ENCODE measurements at regions not wholly inside any gene's neighbourhood (a gene's known extent, or its start where the extent isn't known, plus 50 kb on each side); places are given as distances from the start of the nearest gene placed in this dataset.
A peak's percentile ranks its signal among the peaks of the same experiment; 100 is the strongest.
"Not testable (repeated sequence)": the region's sequence is repeated elsewhere in the genome, so short reads cannot be mapped to it uniquely, and the experiment has no call there.

GRCh38 chr14:87052646-87053225 lies 940.2 kb downstream of the GALC start:
- no peak for DNase-seq (ENCODE audit: low read depth in 1 of 2, low spot score in 2 of 2)
- Histone ChIP-seq H3K4me1 (replicated peaks) (no peaks in the 10 kb centered on the region), H3K4me3 (no peak overlapping the region), H3K27ac (no peak overlapping the region), H3K36me3 (no peaks in the 10 kb centered on the region), H3K9me3 (replicated peaks) (no peaks in the 10 kb centered on the region), H3K27me3 (replicated peaks) (no peaks in the 10 kb centered on the region)

DNA sequence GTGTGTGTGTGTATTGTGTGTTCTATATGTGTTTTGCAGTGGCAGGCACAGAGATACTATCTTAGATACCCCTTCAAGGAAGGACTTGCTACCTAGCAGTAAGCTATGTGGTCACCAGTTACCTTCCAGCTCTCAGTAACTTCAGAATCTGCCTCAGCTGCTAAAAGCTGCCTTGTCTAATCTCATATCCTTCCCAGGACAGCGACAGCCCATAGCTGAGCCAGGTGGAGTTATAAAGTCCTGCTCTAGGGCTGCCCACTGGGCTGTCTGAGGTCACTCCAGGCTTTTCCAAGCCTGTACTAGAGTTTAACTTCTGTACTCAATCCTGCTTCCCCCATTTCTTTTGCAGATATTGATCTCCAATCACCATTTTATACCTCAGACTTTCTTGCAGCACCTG lies 942.6 kb downstream of the GALC start:
- no peaks in the 10 kb centered on the region for H3K9me3 ChIP-seq (replicated peaks)
- no peaks in the 10 kb centered on the region for H3K27me3 ChIP-seq (replicated peaks)
- no peak overlapping the region for H3K27ac ChIP-seq
- no peaks in the 10 kb centered on the region for H3K36me3 ChIP-seq
- DNase-seq (ENCODE audit: low read depth in 1 of 2, low spot score in 2 of 2) = no peak
- H3K4me3 ChIP-seq = no peak overlapping the region
- no peaks in the 10 kb centered on the region for H3K4me1 ChIP-seq (replicated peaks)

DNA sequence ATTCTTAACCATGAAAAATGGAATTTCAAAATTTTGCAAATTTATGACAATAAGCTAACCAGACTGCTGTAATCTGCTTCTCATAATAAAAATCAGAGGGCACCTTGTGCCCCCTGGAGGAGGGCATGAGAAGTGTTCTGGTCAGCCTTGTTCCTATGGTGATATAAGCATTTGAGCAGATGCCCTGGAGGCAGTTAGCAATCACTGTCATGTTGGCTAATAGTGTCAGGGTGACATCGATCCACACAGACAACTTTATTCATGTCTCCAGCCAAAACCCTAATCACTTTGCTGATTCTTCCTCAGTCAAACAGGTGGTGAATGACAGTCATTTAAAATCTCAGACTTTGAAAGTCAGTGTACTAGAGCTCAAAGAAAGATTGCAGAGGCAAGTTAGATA lies 943.0 kb downstream of the GALC start:
- Histone ChIP-seq H3K4me1 (replicated peaks) (no peaks in the 10 kb centered on the region), H3K36me3 (no peaks in the 10 kb centered on the region), H3K27ac (no peak overlapping the region), H3K4me3 (no peak overlapping the region), H3K27me3 (replicated peaks) (no peaks in the 10 kb centered on the region), H3K9me3 (replicated peaks) (no peaks in the 10 kb centered on the region)
- DNase-seq (ENCODE audit: low read depth in 1 of 2, low spot score in 2 of 2) = peak in 1 of 2 experiments; percentile 7

GRCh38 chr14:87046960-87047359 lies 946.0 kb downstream of the GALC start:
- H3K9me3 ChIP-seq (replicated peaks) = no peaks in the 10 kb centered on the region
- no peaks in the 10 kb centered on the region for H3K4me1 ChIP-seq (replicated peaks)
- H3K27me3 ChIP-seq (replicated peaks) = no peaks in the 10 kb centered on the region
- no peak for DNase-seq (ENCODE audit: low read depth in 1 of 2, low spot score in 2 of 2)
- H3K36me3 ChIP-seq = no peaks in the 10 kb centered on the region
- no peak overlapping the region for H3K27ac ChIP-seq
- no peak overlapping the region for H3K4me3 ChIP-seq

- H3K4me3 ChIP-seq = no peak overlapping the region
Observed at GRCh38 chr14:87045956-87046355, 947.0 kb downstream of the GALC start.

GRCh38 chr14:87045246-87045645 lies 947.7 kb downstream of the GALC start:
- no peaks in the 10 kb centered on the region for H3K36me3 ChIP-seq
- no peaks in the 10 kb centered on the region for H3K4me1 ChIP-seq (replicated peaks)
- no peak for DNase-seq (ENCODE audit: low read depth in 1 of 2, low spot score in 2 of 2)
- no peaks in the 10 kb centered on the region for H3K27me3 ChIP-seq (replicated peaks)
- H3K27ac ChIP-seq = no peak overlapping the region
- H3K4me3 ChIP-seq = no peak overlapping the region
- no peaks in the 10 kb centered on the region for H3K9me3 ChIP-seq (replicated peaks)

More at GRCh38 chr14:87045956-87046355, 947.0 kb downstream of the GALC start:
- Histone ChIP-seq H3K36me3 (no peaks in the 10 kb centered on the region), H3K27me3 (replicated peaks) (no peaks in the 10 kb centered on the region), H3K9me3 (replicated peaks) (no peaks in the 10 kb centered on the region), H3K4me1 (replicated peaks) (no peaks in the 10 kb centered on the region), H3K27ac (no peak overlapping the region)
- no peak for DNase-seq (ENCODE audit: low read depth in 1 of 2, low spot score in 2 of 2)

GRCh38 chr14:87044807-87045206 lies 948.2 kb downstream of the GALC start:
- Histone ChIP-seq H3K27me3 (replicated peaks) (no peaks in the 10 kb centered on the region), H3K4me3 (no peak overlapping the region), H3K9me3 (replicated peaks) (no peaks in the 10 kb centered on the region), H3K4me1 (replicated peaks) (no peaks in the 10 kb centered on the region), H3K36me3 (no peaks in the 10 kb centered on the region), H3K27ac (no peak overlapping the region)
- DNase-seq (ENCODE audit: low read depth in 1 of 2, low spot score in 2 of 2) = no peak

DNA sequence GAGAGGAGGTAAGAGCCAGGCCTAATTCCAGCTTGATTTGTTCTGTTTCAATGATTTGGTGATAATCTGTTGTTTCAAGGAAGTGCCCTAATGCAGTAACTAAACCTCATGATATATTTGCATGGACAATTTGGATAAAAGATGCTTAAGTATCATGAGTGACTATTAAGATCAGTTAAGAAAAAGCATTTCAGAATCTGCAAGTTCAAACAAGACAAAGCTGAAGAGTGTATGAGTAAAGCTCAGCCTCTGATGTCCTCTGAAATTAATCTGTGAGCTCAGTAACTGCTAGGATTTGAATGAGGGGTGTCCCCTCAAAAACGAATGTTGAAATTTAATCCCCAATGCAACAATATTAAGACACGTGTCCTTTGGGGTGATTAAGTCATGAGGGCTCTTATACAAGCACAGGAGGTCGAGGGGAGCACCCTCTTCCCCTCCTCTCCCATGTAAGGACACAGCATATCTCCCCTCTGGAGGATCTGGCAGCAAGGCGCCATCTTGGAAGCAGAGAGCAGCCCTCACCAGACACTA lies 949.2 kb downstream of the GALC start:
- H3K9me3 ChIP-seq (replicated peaks) = no peaks in the 10 kb centered on the region
- no peaks in the 10 kb centered on the region for H3K27me3 ChIP-seq (replicated peaks)
- no peaks in the 10 kb centered on the region for H3K36me3 ChIP-seq
- DNase-seq (ENCODE audit: low read depth in 1 of 2, low spot score in 2 of 2) = no peak
- H3K27ac ChIP-seq = no peak overlapping the region
- H3K4me3 ChIP-seq = no peak overlapping the region
- no peaks in the 10 kb centered on the region for H3K4me1 ChIP-seq (replicated peaks)

- Histone ChIP-seq H3K4me3 (no peak overlapping the region), H3K36me3 (no peaks in the 10 kb centered on the region), H3K4me1 (replicated peaks) (no peaks in the 10 kb centered on the region), H3K9me3 (replicated peaks) (no peaks in the 10 kb centered on the region), H3K27ac (no peak overlapping the region), H3K27me3 (replicated peaks) (no peaks in the 10 kb centered on the region)
- DNase-seq (ENCODE audit: low read depth in 1 of 2, low spot score in 2 of 2) = no peak
Observed at GRCh38 chr14:87042354-87042753, 950.6 kb downstream of the GALC start.

- no peaks in the 10 kb centered on the region for H3K9me3 ChIP-seq (replicated peaks)
- H3K4me3 ChIP-seq = no peak overlapping the region
- H3K27me3 ChIP-seq (replicated peaks) = no peaks in the 10 kb centered on the region
- H3K4me1 ChIP-seq (replicated peaks) = no peaks in the 10 kb centered on the region
- H3K36me3 ChIP-seq = no peaks in the 10 kb centered on the region
- no peak overlapping the region for H3K27ac ChIP-seq
- DNase-seq (ENCODE audit: low read depth in 1 of 2, low spot score in 2 of 2) = no peak
Observed at GRCh38 chr14:87041290-87042020, 951.5 kb downstream of the GALC start.

GRCh38 chr14:87034680-87035079 lies 958.3 kb downstream of the GALC start:
- no peaks in the 10 kb centered on the region; the same call in 1 of the 2 replicates for H3K9me3 ChIP-seq (replicated peaks)

DNA sequence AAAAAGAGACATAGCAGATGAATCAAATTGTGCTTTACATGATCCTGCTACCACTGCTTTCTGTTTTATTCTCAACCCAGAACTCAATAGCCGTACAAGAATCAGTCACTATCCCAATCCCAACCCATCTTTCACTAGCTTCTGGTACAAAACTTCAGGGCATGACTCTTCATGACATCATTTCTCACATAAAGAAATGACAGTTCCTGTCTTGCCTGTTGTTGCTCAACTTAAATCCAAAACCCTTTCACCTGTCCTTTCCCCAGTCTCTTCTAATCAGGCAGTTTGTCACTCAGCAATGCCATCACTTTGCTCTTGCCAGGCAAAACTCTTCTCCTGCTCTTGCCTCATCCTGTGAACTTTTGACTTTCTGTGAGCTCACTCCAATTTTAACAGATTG lies 962.8 kb downstream of the GALC start:
- Histone ChIP-seq H3K4me1 (replicated peaks) (no peaks in the 10 kb centered on the region), H3K9me3 (replicated peaks) (no peaks in the 10 kb centered on the region; the same call in 1 of the 2 replicates), H3K27me3 (replicated peaks) (no peaks in the 10 kb centered on the region), H3K27ac (no peak overlapping the region), H3K4me3 (no peak overlapping the region), H3K36me3 (no peaks in the 10 kb centered on the region)
- DNase-seq (ENCODE audit: low read depth in 1 of 2, low spot score in 2 of 2) = no peak

More at GRCh38 chr14:87034680-87035079, 958.3 kb downstream of the GALC start:
- Histone ChIP-seq H3K4me1 (replicated peaks) (no peaks in the 10 kb centered on the region), H3K36me3 (no peaks in the 10 kb centered on the region), H3K27ac (no peak overlapping the region), H3K27me3 (replicated peaks) (no peaks in the 10 kb centered on the region), H3K4me3 (no peak overlapping the region)
- DNase-seq (ENCODE audit: low read depth in 1 of 2, low spot score in 2 of 2) = no peak

- H3K9me3 ChIP-seq (replicated peaks); H3K27me3 ChIP-seq (replicated peaks); H3K4me3 ChIP-seq; H3K4me1 ChIP-seq (replicated peaks); DNase-seq (ENCODE audit: low read depth in 1 of 2, low spot score in 2 of 2); H3K27ac ChIP-seq; H3K36me3 ChIP-seq: not testable (repeated sequence)
Observed at GRCh38 chr14:87020106-87020505, 972.9 kb downstream of the GALC start.

DNA sequence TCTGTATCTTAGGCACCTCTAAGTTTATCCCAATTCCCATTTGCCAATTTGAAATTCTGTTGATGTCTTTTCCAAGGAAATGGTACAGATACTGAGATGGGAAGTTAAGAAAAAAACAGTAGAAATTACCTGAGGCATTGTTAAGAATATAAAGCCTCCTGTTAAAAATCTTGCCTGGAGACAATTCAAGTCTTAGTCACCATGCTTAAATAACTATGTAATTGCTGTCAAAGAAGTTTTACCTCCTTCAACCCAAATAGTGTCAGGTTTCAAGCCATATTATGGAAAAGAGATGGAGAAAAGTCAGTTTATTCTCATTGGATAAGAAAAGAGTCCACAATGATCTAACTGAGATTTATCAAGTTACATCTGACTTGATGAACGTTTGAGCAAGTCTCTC lies 974.7 kb downstream of the GALC start:
- no peak for DNase-seq (ENCODE audit: low read depth in 1 of 2, low spot score in 2 of 2)
- Histone ChIP-seq H3K27me3 (replicated peaks) (no peaks in the 10 kb centered on the region), H3K4me3 (no peak overlapping the region), H3K36me3 (no peaks in the 10 kb centered on the region), H3K9me3 (replicated peaks) (no peaks in the 10 kb centered on the region), H3K4me1 (replicated peaks) (no peaks in the 10 kb centered on the region), H3K27ac (no peak overlapping the region)
